HG03571 (cell line): ENCODE measurements at regions not wholly inside any gene's neighbourhood (a gene's known extent, or its start where the extent isn't known, plus 50 kb on each side); places are given as distances from the start of the nearest gene placed in this dataset.
"Not testable (repeated sequence)": the region's sequence is repeated elsewhere in the genome, so short reads cannot be mapped to it uniquely, and the experiment has no call there.

Experiments
- ATAC-seq: cut with Tn5 transposase; IDR thresholded peaks from one replicate; pipeline ENCODE4 v1.9.1; 2021; ENCODE audit not compliant: unreplicated experiment

GRCh38 chr3:182389071-182389815 lies 404.1 kb upstream of the ATP11B start:
- ATAC-seq, result no peak

GRCh38 chr3:182390421-182390820 lies 402.9 kb upstream of the ATP11B start:
- ATAC-seq, result no peak

- ATAC-seq, result no peak
Measured at GRCh38 chr3:182392182-182392937, 400.9 kb upstream of the ATP11B start.

- ATAC-seq, result no peak
Measured at GRCh38 chr3:182393151-182393550, 400.2 kb upstream of the ATP11B start.

GRCh38 chr3:182393830-182394367 lies 399.4 kb upstream of the ATP11B start:
- no peak for ATAC-seq

GRCh38 chr3:182397164-182397563 lies 396.1 kb upstream of the ATP11B start:
- ATAC-seq, result no peak

GRCh38 chr3:182399978-182400737 lies 393.1 kb upstream of the ATP11B start:
- ATAC-seq, result no peak

- ATAC-seq, result no peak
Measured at GRCh38 chr3:182400838-182401237, 392.5 kb upstream of the ATP11B start.

- ATAC-seq, result no peak
Measured at GRCh38 chr3:182404031-182404430, 389.3 kb upstream of the ATP11B start.

- no peak for ATAC-seq
Measured at GRCh38 chr3:182405759-182406158, 387.5 kb upstream of the ATP11B start.

GRCh38 chr3:182406786-182407185 lies 386.5 kb upstream of the ATP11B start:
- ATAC-seq, result no peak

- ATAC-seq, result no peak
Measured at GRCh38 chr3:182410051-182410450, 383.3 kb upstream of the ATP11B start.

- no peak for ATAC-seq
Measured at GRCh38 chr3:182412066-182412465, 381.2 kb upstream of the ATP11B start.

- no peak for ATAC-seq
Measured at GRCh38 chr3:182413061-182413460, 380.2 kb upstream of the ATP11B start.

GRCh38 chr3:182413682-182414081 lies 379.6 kb upstream of the ATP11B start:
- ATAC-seq, result no peak

- no peak for ATAC-seq
Measured at GRCh38 chr3:182414586-182414985, 378.7 kb upstream of the ATP11B start.

- ATAC-seq, result no peak
Measured at GRCh38 chr3:182420741-182421140, 372.6 kb upstream of the ATP11B start.

GRCh38 chr3:182424006-182424405 lies 369.3 kb upstream of the ATP11B start:
- ATAC-seq, result no peak

- ATAC-seq, result not testable (repeated sequence)
Measured at GRCh38 chr3:182425926-182426718, 367.2 kb upstream of the ATP11B start.

GRCh38 chr3:182431972-182432371 lies 361.3 kb upstream of the ATP11B start:
- not testable (repeated sequence) for ATAC-seq

- ATAC-seq, result no peak
Measured at GRCh38 chr3:182435860-182436259, 357.4 kb upstream of the ATP11B start.
